ENCODE measurements at regions not wholly inside any gene's neighbourhood (a gene's known extent, or its start where the extent isn't known, plus 50 kb on each side); places are given as distances from the start of the nearest gene placed in this dataset.

DNA sequence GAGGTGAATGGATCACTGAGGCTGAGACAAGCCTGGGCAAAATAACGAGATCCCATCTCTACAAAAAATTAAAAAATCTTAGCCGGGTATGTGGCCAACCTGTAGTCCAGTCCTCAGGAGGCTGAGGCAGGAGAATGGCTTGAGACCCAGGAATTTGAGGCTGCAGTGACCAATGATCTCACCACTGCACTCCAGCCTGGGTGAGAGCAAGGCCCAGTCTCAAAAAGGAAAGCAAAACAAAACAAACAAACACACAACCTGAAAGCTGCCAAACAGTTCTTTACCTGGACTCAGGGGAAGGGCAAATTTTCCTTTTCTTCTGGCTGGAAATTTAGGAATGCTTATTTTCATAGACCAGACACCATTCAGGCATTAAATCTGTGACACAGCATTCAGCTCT, 163.1 kb upstream of the FAT1 start:
- TF ChIP-seq, protein P1, sequence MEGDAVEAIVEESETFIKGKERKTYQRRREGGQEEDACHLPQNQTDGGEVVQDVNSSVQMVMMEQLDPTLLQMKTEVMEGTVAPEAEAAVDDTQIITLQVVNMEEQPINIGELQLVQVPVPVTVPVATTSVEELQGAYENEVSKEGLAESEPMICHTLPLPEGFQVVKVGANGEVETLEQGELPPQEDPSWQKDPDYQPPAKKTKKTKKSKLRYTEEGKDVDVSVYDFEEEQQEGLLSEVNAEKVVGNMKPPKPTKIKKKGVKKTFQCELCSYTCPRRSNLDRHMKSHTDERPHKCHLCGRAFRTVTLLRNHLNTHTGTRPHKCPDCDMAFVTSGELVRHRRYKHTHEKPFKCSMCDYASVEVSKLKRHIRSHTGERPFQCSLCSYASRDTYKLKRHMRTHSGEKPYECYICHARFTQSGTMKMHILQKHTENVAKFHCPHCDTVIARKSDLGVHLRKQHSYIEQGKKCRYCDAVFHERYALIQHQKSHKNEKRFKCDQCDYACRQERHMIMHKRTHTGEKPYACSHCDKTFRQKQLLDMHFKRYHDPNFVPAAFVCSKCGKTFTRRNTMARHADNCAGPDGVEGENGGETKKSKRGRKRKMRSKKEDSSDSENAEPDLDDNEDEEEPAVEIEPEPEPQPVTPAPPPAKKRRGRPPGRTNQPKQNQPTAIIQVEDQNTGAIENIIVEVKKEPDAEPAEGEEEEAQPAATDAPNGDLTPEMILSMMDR (IDR thresholded peaks at IDR 0.05): no peak
- no peak for TF ChIP-seq POLR2A (IDR thresholded peaks at IDR 0.05)
